SK-N-SH treated with all-trans-retinoic acid at 6 μM for 48 hours (cell line): ENCODE measurements at regions not wholly inside any gene's neighbourhood (a gene's known extent, or its start where the extent isn't known, plus 50 kb on each side); places are given as distances from the start of the nearest gene placed in this dataset.

Experiments used
- ISL1 ChIP-seq: fragments of 250-450 bp; sonication (Bioruptor Pico); IDR thresholded peaks from 2 replicates; pipeline ENCODE4 v2.1.2; 2022; ENCODE audit warnings: mild to moderate bottlenecking, moderate library complexity
- ZC3H10 ChIP-seq: fragments of 250-450 bp; sonication (Bioruptor Pico); IDR thresholded peaks from 2 replicates; pipeline ENCODE4 v1.5.1; 2021; ENCODE audit warnings: mild to moderate bottlenecking, moderate library complexity
- ZFP30 ChIP-seq: fragments of 450-650 bp; formaldehyde crosslinking; IDR thresholded peaks from 2 replicates; pipeline ENCODE4 v1.5.0; 2022; ENCODE audit warnings: mild to moderate bottlenecking, moderate library complexity

GRCh38 chr14:39555749-39556148 lies 123.5 kb upstream of the FBXO33 start:
- no peak for TF ChIP-seq ISL1 (CRISPR knock-in tag)
- TF ChIP-seq ZFP30 (CRISPR knock-in tag): no peak
- TF ChIP-seq ZC3H10 (CRISPR knock-in tag): no peak
